Endothelial cell (in vitro differentiated cells): ENCODE measurements at regions not wholly inside any gene's neighbourhood (a gene's known extent, or its start where the extent isn't known, plus 50 kb on each side); places are given as distances from the start of the nearest gene placed in this dataset.

Source experiments
- DNase-seq: peaks from one replicate; pipeline ENCODE4 v3.0.0; 2021; ENCODE audit warnings: low spot score
- H3K27ac Mint-ChIP-seq: one replicate; pipeline ENCODE4 v1.8.0; 2021; ENCODE audit warnings: mixed read lengths, inconsistent platforms; ENCODE audit not compliant: unreplicated experiment
- H3K27me3 Mint-ChIP-seq: one replicate; pipeline ENCODE4 v1.8.0; 2021; ENCODE audit warnings: mild to moderate bottlenecking, moderate library complexity, mixed read lengths, inconsistent platforms; ENCODE audit not compliant: unreplicated experiment
- H3K36me3 Mint-ChIP-seq: one replicate; pipeline ENCODE4 v1.8.0; 2021; ENCODE audit warnings: mild to moderate bottlenecking, low read depth, mixed read lengths, inconsistent platforms; ENCODE audit not compliant: unreplicated experiment
- H3K4me1 Mint-ChIP-seq: one replicate; pipeline ENCODE4 v1.8.0; 2021; ENCODE audit warnings: mild to moderate bottlenecking, mixed read lengths, inconsistent platforms; ENCODE audit not compliant: unreplicated experiment
- H3K4me3 Mint-ChIP-seq: one replicate; pipeline ENCODE4 v1.8.0; 2021; ENCODE audit warnings: mild to moderate bottlenecking, mixed read lengths, inconsistent platforms; ENCODE audit not compliant: unreplicated experiment
- H3K9me3 Mint-ChIP-seq: one replicate; pipeline ENCODE4 v1.8.0; 2021; ENCODE audit warnings: mixed read lengths, inconsistent platforms; ENCODE audit not compliant: unreplicated experiment
- TF ChIP-seq, protein P1 (sequence below): fragments of 200-600 bp; sonication (generic); IDR thresholded peaks from one replicate; pipeline ENCODE4 v1.5.0; 2021; ENCODE audit warnings: antibody characterized with exemption; ENCODE audit not compliant: unreplicated experiment

GRCh38 chr10:130443066-130443465, 306.9 kb downstream of the GLRX3 start:
- H3K9me3 Mint-ChIP-seq: peaks cover 27% of the 10 kb centered on the region
- no peaks in the 10 kb centered on the region for H3K4me1 Mint-ChIP-seq
- peaks cover 5% of the 10 kb centered on the region for H3K36me3 Mint-ChIP-seq
- H3K27ac Mint-ChIP-seq: no peak overlapping the region
- no peak for DNase-seq
- TF ChIP-seq, protein P1, sequence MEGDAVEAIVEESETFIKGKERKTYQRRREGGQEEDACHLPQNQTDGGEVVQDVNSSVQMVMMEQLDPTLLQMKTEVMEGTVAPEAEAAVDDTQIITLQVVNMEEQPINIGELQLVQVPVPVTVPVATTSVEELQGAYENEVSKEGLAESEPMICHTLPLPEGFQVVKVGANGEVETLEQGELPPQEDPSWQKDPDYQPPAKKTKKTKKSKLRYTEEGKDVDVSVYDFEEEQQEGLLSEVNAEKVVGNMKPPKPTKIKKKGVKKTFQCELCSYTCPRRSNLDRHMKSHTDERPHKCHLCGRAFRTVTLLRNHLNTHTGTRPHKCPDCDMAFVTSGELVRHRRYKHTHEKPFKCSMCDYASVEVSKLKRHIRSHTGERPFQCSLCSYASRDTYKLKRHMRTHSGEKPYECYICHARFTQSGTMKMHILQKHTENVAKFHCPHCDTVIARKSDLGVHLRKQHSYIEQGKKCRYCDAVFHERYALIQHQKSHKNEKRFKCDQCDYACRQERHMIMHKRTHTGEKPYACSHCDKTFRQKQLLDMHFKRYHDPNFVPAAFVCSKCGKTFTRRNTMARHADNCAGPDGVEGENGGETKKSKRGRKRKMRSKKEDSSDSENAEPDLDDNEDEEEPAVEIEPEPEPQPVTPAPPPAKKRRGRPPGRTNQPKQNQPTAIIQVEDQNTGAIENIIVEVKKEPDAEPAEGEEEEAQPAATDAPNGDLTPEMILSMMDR: no peak
- peaks cover 2% of the 10 kb centered on the region for H3K27me3 Mint-ChIP-seq
- H3K4me3 Mint-ChIP-seq: no peak overlapping the region

GRCh38 chr10:130453036-130453720, 317.0 kb downstream of the GLRX3 start:
- H3K36me3 Mint-ChIP-seq: peaks cover 23% of the 10 kb centered on the region
- no peak overlapping the region for H3K4me3 Mint-ChIP-seq
- peaks cover 3% of the 10 kb centered on the region for H3K4me1 Mint-ChIP-seq
- DNase-seq: no peak
- H3K27me3 Mint-ChIP-seq: peaks cover 3% of the 10 kb centered on the region
- no peak overlapping the region for H3K27ac Mint-ChIP-seq
- TF ChIP-seq, protein P1: no peak
- H3K9me3 Mint-ChIP-seq: peaks cover 56% of the 10 kb centered on the region

DNA sequence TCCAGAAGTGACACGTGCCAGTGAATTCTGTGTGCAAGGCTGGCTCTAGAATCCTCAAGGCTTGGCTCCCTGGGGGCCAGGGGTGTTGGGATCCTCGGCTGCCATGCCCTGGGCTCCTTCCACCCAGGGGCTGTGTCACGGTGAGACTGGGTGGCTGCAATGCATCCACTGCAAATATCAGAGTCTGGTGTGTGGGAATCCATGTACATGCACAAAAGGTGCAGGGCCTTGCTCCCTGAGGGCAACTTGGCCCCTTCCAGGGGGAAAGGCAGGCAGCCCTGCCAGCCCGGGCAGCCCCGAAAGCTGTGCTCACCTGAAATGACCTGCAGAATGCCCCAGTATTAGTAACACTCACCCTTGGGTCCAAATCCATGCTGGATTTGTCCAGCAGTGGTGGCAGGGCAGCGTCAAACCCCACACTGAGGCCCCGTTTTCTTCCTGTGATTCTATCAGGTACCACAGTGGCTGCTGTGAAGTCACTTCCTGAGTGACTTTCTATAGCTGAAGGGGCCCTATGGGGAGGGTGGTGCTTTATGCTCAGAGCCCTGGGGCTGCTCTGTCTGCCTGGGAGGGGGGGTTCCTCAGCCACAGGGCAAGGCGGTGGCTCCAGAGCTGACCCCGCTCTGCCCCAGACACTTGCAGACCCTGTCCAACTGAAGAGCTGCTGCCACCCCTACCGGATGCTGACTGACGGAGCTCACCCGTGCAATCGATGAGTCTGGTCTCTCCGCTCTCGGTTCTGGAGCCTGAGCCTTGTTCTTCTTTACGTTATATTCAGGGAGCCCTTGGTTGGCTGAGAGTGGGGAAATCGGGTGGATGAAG, 317.7 kb downstream of the GLRX3 start:
- peaks cover 29% of the 10 kb centered on the region for H3K36me3 Mint-ChIP-seq
- peaks cover 3% of the 10 kb centered on the region for H3K4me1 Mint-ChIP-seq
- H3K4me3 Mint-ChIP-seq: no peak overlapping the region
- TF ChIP-seq, protein P1: no peak
- DNase-seq: no peak
- H3K9me3 Mint-ChIP-seq: peaks cover 57% of the 10 kb centered on the region
- no peak overlapping the region for H3K27ac Mint-ChIP-seq
- H3K27me3 Mint-ChIP-seq: peaks cover 5% of the 10 kb centered on the region

DNA sequence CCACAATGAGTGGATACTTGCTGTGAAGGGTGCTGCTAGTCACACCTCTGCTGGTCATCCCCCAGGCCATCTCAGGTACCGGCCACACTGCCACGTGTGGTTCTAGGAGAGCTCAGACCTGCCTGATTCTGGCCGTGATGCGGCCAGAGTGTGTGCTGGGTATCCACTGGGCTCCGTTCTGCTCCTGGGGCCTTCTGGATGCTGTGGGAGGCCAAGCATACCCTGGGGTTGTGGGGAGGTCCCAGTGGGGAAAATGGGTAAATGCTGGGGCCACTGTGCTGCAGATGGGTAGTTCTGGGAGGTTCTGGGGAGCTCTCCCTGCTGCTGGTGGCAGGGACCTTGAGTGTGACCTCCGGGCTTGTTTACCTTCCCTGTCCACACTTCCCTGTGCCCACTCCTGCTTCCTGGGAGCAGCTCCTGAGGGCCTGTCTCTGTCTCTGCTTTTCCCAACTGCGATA, 318.4 kb downstream of the GLRX3 start:
- peaks cover 55% of the 10 kb centered on the region for H3K9me3 Mint-ChIP-seq
- H3K36me3 Mint-ChIP-seq: peaks cover 29% of the 10 kb centered on the region
- H3K4me3 Mint-ChIP-seq: no peak overlapping the region
- no peak overlapping the region for H3K27ac Mint-ChIP-seq
- TF ChIP-seq, protein P1: no peak
- no peak for DNase-seq
- peaks cover 3% of the 10 kb centered on the region for H3K4me1 Mint-ChIP-seq
- H3K27me3 Mint-ChIP-seq: peaks cover 5% of the 10 kb centered on the region
